SU-DHL-6 (cell line): ENCODE measurements at regions not wholly inside any gene's neighbourhood (a gene's known extent, or its start where the extent isn't known, plus 50 kb on each side); places are given as distances from the start of the nearest gene placed in this dataset.

ENCODE experiments used
- H2AFZ ChIP-seq: fragments of 200-600 bp; sonication (generic); 2 replicates; pipeline ENCODE4 v1.6.1; 2014; ENCODE audit warnings: low read depth, mild to moderate bottlenecking, moderate library complexity, mixed read lengths, antibody characterized with exemption, low read length; ENCODE audit not compliant: severe bottlenecking
- H3F3A ChIP-seq: fragments of 200-600 bp; shearing (Covaris generic); 2 replicates; pipeline ENCODE4 v1.6.0; 2016; ENCODE audit warnings: antibody characterized with exemption, mild to moderate bottlenecking; ENCODE audit not compliant: insufficient read depth
- H3K27ac ChIP-seq: fragments of 200-600 bp; sonication (generic); 2 replicates; pipeline ENCODE4 v1.5.1; 2016; ENCODE audit warnings: low read depth, mild to moderate bottlenecking, low read length, moderate library complexity, mixed read lengths
- H3K27me3 ChIP-seq: fragments of 200-600 bp; sonication (generic), shearing (Covaris generic); 2 replicates; pipeline ENCODE4 v1.6.0; 2014; ENCODE audit warnings: mild to moderate bottlenecking, low read length
- H3K36me3 ChIP-seq: fragments of 200-600 bp; sonication (generic); 2 replicates; pipeline ENCODE4 v1.6.1; 2014; ENCODE audit warnings: mild to moderate bottlenecking, low read length, mixed read lengths
- H3K4me2 ChIP-seq: fragments of 300-600, 200-600 bp; shearing (Covaris generic), sonication (generic); 2 replicates; pipeline ENCODE4 v1.6.0; 2014; ENCODE audit warnings: low read length, low read depth, mild to moderate bottlenecking; ENCODE audit not compliant: poor library complexity, severe bottlenecking
- H3K4me3 ChIP-seq: fragments of 200-600 bp; sonication (generic); 2 replicates; pipeline ENCODE4 v1.5.1; 2014; ENCODE audit warnings: antibody characterized with exemption, low read length, mild to moderate bottlenecking, mixed read lengths; ENCODE audit not compliant: insufficient read depth, poor library complexity, severe bottlenecking
- H3K79me2 ChIP-seq: fragments of 200-600 bp; sonication (generic); 2 replicates; pipeline ENCODE4 v1.6.1; 2014; ENCODE audit warnings: mild to moderate bottlenecking, low read length, moderate library complexity; ENCODE audit not compliant: insufficient read depth
- H3K9ac ChIP-seq: fragments of 200-600 bp; sonication (generic); 2 replicates; pipeline ENCODE4 v1.7.0; 2014; ENCODE audit warnings: mild to moderate bottlenecking, low read length
- H3K9me2 ChIP-seq: fragments of 200-600 bp; sonication (generic); replicated peaks from 2 replicates; pipeline ENCODE4 v1.6.1; 2014; ENCODE audit warnings: low read length; ENCODE audit not compliant: insufficient read depth
- H3K9me3 ChIP-seq: fragments of 200-600 bp; sonication (generic); 2 replicates; pipeline ENCODE4 v1.6.1; 2014; ENCODE audit warnings: low read length, mixed read lengths; ENCODE audit not compliant: insufficient read depth
- H4K20me1 ChIP-seq: fragments of 200-600 bp; sonication (generic); 2 replicates; pipeline ENCODE4 v1.6.1; 2014; ENCODE audit warnings: low read depth, mild to moderate bottlenecking, antibody characterized with exemption, low read length, moderate library complexity, mixed read lengths
- EZH2phosphoT487 ChIP-seq: fragments of 200-600 bp; sonication (generic), shearing (Covaris generic); conservative IDR thresholded peaks from 2 replicates; pipeline ENCODE4 v1.6.1; 2018; ENCODE audit warnings: mild to moderate bottlenecking, antibody characterized with exemption, low read length, moderate library complexity, mixed read lengths
- TF ChIP-seq, protein P1 (sequence below): fragments of 200-600 bp; sonication (generic); IDR thresholded peaks from one replicate; pipeline ENCODE4 v1.5.1; 2017; ENCODE audit warnings: antibody characterized with exemption, mild to moderate bottlenecking, low read length, moderate library complexity; ENCODE audit not compliant: insufficient read depth, poor library complexity, severe bottlenecking

DNA sequence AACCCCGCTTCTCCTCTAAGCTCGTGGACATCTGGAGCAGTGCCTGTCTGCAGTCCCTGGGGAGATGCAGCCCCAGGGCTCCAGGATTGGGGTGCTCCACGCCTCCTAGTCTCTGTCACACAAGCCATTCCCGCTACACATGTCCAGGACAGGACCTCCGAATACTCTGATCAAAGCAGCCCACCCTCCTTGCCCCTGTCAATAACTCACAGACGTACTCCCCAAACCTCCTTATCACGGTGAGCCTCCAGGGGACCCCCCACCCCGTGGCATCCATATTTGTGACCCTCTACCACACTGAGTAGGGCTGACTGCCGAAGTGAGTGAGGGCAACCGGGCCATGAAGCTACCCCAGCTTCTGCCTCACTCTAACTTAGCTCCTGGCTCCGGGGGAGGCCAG, 727.7 kb downstream of the GALR1 start:
- TF ChIP-seq, protein P1, sequence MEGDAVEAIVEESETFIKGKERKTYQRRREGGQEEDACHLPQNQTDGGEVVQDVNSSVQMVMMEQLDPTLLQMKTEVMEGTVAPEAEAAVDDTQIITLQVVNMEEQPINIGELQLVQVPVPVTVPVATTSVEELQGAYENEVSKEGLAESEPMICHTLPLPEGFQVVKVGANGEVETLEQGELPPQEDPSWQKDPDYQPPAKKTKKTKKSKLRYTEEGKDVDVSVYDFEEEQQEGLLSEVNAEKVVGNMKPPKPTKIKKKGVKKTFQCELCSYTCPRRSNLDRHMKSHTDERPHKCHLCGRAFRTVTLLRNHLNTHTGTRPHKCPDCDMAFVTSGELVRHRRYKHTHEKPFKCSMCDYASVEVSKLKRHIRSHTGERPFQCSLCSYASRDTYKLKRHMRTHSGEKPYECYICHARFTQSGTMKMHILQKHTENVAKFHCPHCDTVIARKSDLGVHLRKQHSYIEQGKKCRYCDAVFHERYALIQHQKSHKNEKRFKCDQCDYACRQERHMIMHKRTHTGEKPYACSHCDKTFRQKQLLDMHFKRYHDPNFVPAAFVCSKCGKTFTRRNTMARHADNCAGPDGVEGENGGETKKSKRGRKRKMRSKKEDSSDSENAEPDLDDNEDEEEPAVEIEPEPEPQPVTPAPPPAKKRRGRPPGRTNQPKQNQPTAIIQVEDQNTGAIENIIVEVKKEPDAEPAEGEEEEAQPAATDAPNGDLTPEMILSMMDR = no peak
- no peak for TF ChIP-seq EZH2phosphoT487
- no peak overlapping the region for H3K4me2 ChIP-seq
- no peaks in the 10 kb centered on the region for H3F3A ChIP-seq
- H3K36me3 ChIP-seq = no peaks in the 10 kb centered on the region
- no peaks in the 10 kb centered on the region for H3K9me3 ChIP-seq
- no peak overlapping the region for H3K9ac ChIP-seq
- H3K9me2 ChIP-seq = no peaks in the 10 kb centered on the region
- H3K27ac ChIP-seq = no peak overlapping the region
- no peaks in the 10 kb centered on the region for H4K20me1 ChIP-seq
- H3K79me2 ChIP-seq = no peaks in the 10 kb centered on the region
- H3K27me3 ChIP-seq = no peaks in the 10 kb centered on the region
- H3K4me3 ChIP-seq = no peak overlapping the region
- H2AFZ ChIP-seq = no peak overlapping the region

DNA sequence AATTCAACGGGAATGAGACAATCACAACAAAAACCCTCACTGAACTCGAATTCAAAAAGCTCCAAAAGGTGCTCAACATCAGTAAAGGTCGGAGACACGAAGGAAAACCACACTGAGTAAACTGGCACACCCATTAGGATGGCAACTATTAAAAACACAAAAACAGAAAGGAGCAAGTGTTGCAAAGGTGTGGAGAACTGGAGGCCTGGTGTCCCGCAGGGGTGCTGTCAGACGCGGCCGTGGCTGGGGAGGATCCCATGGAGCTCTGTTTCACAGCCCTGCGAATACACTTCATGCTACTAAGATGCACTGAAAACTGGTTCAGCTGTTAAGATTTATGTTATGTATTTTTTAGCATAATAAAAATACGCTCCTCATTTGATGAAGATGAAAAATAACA, 730.6 kb downstream of the GALR1 start:
- Histone ChIP-seq H3K4me2 (no peak overlapping the region), H3K9ac (no peak overlapping the region), H4K20me1 (no peaks in the 10 kb centered on the region), H2AFZ (no peak overlapping the region), H3K9me2 (no peaks in the 10 kb centered on the region), H3K27me3 (no peaks in the 10 kb centered on the region), H3K79me2 (no peaks in the 10 kb centered on the region), H3K4me3 (no peak overlapping the region), H3K36me3 (no peaks in the 10 kb centered on the region), H3K27ac (no peak overlapping the region), H3F3A (no peaks in the 10 kb centered on the region), H3K9me3 (no peaks in the 10 kb centered on the region)
- TF ChIP-seq, protein P1 = no peak
- TF ChIP-seq EZH2phosphoT487 = no peak

DNA sequence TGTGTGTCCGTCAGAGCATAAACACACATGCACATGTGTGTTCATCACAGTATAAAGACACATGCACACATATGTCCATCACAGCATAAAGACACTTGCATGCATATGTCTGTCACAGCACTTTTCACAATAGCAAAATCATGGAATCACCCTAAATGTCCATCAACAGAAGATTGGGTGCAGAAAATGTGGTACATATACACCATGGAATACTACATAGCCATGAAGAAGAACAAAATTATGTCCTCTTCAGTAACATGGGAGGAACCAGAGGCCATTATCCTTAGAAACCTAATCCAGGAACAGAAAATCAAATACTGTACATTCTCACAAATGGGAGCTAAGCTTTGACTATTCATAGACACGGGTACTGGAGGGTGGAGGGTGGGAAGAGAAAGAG, 732.2 kb downstream of the GALR1 start:
- no peak overlapping the region for H2AFZ ChIP-seq
- no peaks in the 10 kb centered on the region for H3K79me2 ChIP-seq
- H3K9me3 ChIP-seq = no peaks in the 10 kb centered on the region
- H3K4me2 ChIP-seq = no peak overlapping the region
- H3K9ac ChIP-seq = no peak overlapping the region
- H3F3A ChIP-seq = no peaks in the 10 kb centered on the region
- no peaks in the 10 kb centered on the region for H3K27me3 ChIP-seq
- no peak overlapping the region for H3K4me3 ChIP-seq
- no peaks in the 10 kb centered on the region for H3K9me2 ChIP-seq
- no peaks in the 10 kb centered on the region for H3K36me3 ChIP-seq
- TF ChIP-seq, protein P1 = no peak
- no peak for TF ChIP-seq EZH2phosphoT487
- no peaks in the 10 kb centered on the region for H4K20me1 ChIP-seq
- H3K27ac ChIP-seq = no peak overlapping the region
